ENCODE measurements at regions not wholly inside any gene's neighbourhood (a gene's known extent, or its start where the extent isn't known, plus 50 kb on each side); places are given as distances from the start of the nearest gene placed in this dataset.
"Not testable (repeated sequence)": the region's sequence is repeated elsewhere in the genome, so short reads cannot be mapped to it uniquely, and the experiment has no call there.

DNA sequence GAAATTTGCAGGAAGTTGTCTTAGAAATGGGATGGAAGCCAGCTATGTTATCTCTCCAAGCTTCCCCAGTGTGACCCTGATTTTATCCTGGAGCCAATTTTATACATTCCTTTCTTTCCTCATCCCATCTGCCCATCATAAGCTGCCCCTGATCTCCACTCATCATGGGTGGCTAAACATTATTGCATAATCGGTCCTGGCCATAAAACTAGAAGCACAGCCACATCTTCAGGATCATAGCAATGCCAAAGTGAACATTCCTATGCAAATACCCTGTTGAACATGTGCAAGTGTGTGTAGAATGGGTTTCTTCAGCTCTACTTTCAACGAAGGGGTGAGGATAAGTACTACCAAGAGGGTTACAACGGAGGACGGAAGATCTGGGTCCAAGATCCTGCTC lies 50.6 kb upstream of the COG2 start:
- no peak for DNase-seq (ENCODE audit: extremely low read depth, low read depth)

DNA sequence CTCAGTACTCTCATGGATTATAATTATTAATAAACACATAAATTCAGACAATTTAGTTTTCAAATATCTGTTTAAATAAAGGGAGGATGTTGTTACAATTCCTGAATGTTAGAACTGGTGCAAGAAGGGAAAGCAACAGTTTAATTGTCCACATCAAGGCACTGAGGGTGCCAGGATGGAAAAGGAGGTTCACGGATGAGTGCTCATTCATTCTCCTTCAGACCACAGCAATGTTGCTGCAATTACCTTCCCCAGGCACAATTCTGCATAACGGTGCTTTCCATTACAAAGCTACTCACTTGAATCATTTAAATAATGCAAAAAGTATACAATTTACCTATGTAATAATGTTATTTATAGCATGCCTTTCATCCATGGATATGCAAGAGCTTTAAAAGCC lies 52.3 kb upstream of the COG2 start:
- no peak for DNase-seq (ENCODE audit: extremely low read depth, low read depth)

DNA sequence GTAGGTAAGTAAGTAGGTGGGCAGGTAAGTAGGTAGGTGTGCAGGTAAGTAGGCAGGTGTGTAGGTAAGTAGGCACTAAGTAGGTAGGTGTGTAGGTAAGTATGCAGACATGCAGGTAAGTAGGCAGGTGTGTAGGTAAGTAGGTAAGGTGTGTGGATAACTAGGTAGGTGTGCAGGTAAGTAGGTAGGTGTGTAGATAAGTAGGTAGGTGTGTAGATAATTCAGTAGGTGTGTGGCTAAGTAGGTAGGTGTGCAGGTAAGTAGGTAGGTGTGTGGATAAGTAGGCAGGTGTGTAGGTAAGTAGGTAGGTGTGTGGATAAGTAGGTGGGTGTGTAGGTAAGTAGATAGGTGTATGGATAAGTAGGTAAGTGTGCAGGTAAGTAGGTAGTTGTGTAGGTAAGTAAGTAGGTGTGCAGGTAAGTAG lies 53.9 kb upstream of the COG2 start:
- no peak for DNase-seq (ENCODE audit: extremely low read depth, low read depth)

DNA sequence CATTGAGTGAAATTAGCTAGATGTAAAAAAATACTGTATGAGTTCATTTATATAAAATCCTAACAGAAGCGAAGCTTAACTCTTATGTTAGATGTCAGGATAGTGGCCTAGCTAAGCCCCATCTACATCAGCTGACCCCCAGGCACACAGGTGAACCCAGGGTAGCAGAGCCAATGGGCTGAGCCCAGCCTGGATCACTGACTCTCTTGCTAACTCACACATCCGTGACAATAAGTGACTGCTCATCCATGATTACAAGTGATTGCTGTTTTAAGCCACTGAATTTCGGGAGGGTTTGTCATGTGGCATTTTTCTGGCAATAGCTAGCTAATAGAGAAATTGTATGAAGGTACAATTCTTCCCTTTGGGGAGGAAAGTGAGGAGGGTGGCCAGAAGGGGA lies 55.2 kb upstream of the COG2 start:
- no peak for DNase-seq (ENCODE audit: extremely low read depth, low read depth)

DNA sequence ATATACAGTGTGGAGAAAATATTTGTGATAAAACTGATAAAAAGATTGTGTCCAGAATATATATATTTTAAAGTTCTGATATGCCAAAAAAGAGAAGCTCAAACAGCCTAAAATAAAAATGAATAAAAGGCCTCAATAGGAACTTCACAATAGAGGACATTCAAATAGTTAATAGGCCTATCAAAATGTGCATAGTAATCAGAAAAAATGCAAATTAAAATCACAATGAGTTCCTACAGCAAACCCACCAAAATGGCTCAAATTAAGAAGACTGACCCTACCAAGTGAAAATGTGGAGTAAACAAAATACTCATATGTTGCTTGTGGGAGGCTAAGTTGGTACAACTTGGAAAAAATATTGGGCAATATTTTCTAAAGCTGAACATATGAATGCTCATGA lies 57.6 kb upstream of the COG2 start:
- no peak for DNase-seq (ENCODE audit: extremely low read depth, low read depth)

DNA sequence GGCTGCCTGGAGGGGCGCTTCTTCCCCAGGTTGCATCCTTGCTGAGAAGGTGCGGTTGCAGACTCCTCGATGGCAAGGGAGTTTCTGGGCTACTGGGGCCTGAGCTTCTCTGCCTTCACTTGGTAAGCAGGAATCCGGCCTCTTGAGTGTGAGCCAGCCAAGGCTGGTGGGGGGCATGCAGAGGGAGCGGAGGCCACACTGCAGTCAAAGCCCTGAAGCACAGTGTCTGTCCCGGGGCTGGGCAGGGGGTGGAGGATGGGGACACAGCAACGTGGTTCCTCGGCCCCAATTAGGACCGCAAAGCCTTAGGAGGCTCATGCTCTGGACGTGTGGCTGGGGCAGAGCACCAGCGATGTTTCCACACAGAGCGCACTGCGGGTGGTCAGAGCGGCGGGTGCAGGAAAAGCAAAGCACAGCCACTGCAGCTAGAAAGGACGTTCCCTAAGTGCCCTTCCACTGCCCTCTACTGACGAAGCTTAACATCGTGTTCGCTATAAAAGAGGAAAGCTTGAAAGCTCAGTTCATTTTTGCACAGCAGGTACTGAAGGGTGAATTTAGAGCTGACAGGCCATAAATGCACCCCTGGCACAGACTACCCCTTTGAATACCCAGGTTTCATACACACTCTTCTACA lies 60.7 kb upstream of the COG2 start:
- peak; percentile 11 for DNase-seq (ENCODE audit: extremely low read depth, low read depth)

DNA sequence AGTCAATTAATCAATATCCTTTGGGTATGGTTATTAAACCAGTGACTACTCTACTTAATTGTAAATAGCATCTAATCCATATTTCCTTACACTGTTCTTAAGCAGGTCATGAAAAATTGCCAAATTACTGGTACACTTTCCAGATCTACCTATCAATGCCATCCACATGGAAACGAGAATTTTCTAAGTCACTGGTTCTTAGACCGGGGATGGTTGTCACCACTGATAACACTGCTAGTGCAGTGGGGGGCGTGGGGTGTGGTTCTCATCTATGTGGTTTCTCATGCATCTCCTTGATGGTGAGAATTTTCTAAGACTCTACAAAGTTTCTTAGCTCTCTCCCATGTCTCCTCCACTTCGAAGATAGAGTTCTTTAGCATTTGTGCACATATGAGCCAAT lies 63.7 kb upstream of the COG2 start:
- no peak for DNase-seq (ENCODE audit: extremely low read depth, low read depth)

DNA sequence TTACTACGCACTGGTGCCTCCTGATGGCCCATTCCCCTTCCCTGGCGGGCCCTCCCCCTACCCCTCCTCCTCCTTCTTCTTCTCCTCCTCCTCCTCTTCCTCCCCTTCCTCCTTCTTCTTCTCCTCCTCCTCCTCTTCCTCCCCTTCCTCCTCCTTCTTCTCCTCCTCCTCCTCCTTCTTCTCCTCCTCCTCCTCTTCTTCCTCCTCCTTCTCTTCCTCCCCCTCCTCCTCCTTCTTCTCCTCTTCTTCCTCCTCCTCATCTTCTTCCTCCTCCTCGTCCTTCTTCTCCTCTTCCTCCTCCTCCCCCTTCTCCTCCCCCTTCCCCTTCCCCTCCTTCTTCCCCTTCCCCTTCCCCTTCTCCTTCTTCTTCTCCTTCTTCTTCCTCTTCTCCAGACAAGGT lies 64.7 kb upstream of the COG2 start:
- no peak for DNase-seq (ENCODE audit: extremely low read depth, low read depth)

DNA sequence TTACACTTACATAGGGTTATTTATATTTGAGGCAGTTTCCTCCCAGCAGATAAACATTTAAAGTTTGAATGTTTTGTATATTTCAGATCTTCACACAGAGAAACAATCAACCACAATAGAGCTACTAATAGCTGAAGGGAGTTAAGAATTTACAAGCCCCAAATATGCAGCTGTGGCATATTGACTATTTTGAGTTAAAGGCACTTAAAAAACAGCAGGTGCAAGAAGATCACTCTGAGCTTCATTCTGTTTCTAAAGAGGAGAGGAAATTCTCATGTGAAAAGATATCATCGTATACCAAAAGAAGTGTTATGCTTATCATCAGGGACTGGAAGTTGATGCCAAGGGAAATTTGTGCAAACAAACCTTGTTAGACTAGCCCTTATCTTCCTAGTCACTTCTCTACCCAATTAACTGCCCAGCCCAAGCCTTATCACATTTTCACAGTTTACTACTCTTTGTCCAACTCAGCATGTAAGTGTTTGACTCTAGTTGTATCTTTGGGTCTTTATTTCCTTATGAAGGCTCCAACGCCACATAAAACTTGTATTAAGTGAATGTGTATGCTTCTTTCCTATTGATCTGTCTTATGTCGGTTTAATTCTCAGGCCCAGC lies 66.3 kb upstream of the COG2 start:
- DNase-seq (ENCODE audit: extremely low read depth, low read depth), result no peak

DNA sequence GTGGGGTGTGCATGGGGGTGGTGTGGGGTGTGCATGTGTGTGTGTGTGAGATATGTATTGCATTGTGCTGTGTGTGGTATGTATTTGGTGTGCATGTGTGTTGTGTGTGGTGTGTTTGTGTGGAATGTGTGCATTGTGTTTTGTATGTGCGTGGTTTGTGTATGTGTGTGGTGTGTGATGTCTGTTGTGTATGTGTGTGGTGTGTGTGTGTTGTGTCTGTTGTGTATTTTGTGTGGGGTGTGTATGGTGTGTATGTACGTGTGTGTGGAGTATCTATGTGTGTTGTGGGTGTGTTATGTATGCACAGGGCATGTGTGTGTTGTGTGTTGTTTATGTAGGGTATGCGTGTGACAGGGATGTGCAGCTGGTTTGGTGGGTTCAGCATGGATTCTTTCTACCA lies 67.8 kb upstream of the COG2 start:
- DNase-seq (ENCODE audit: extremely low read depth, low read depth), result no peak

DNA sequence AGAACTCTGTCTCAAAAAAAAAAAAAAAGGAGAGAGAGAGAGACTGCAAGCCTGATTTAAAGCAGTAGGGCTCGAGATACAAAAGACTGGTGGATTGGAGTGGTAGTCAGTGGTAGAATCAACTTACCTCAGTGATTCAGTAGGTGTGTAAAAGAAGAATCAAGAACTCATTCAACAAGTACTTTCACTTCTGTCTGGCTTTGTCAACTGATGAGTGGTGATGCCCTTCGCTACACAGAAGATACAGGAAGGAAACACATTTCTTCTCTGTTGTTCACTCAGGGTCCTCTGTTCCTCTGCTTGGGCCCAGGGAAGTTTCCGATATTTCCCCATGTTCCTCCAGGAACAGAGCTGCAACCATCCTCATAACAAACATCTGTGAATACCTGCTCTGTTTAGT lies 68.6 kb upstream of the COG2 start:
- DNase-seq (ENCODE audit: extremely low read depth, low read depth), result no peak

DNA sequence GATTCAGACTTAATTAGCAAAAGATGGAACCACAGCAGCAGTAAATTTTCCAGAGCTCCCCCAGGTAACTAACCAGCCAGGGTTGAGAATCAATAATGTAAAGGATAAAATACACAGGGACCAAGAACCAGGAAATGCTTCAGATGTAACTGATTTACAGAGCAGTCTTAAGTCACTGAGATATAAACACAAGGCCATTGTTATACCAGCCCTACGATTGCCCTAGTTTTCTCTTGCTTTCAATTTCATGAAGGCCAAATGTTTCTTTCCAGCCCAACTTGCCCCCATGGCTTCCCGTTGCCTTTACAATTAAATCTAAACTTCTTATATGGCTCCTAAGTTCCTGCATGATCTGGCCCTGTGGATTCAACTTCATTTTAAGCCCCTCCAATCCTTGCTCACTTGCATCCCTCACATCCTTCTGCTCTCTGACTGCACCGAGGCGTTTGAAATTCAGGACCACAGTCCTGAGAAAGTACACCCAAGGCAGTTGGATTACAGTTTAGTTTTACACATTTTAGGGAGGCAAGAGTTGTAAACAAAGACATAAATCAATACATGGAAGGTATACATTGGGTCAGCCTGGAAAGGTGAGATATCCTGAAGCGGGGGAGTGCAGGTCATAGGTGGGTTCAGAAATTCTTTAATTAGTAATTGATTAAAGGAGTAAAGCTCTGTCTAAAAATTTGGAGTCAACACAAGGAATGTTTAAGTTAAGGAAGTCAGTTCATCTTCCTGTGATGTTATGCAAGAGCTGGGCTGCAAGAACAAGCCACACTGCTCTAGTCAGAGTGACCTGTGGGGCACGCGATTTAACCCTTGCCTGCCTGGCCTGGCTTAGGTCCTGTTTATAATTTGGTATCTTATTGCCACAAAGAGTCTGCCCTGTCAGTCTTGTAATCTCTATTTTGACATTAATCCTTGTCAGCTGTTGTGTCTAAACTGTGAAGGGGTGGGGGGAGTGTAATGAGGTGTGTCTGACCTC lies 69.9 kb upstream of the COG2 start:
- DNase-seq (ENCODE audit: extremely low read depth, low read depth), result no peak

DNA sequence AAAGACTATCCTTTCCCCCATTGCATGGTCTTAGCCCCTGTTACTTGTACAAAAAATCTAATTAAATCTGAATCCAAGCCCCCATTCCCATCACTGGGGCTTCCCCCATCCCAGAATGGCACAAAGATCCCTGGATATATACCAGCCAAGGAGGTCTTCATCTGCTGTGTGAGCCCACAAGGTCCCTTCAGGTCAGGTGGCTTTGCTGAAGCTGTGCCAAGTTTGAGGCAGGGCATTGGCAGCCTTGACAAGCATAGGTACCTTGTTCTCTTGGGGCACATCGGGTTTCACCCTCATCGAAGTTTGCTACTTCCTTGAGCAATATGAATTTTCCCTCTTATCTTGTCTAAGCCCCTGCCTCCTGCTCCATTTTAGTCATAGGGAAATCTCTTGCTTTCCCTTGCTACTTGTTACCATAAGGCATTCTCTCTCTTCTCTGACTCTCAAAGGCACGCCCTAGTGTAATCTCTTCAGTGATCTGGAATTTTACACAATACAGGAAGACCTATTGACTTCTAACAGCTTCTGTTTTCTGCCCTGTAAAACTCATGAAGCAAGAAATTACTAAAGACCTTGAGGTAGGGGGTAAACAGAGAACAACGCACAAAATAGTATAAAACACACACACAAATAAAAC lies 71.4 kb upstream of the COG2 start:
- DNase-seq (ENCODE audit: extremely low read depth, low read depth), result no peak

DNA sequence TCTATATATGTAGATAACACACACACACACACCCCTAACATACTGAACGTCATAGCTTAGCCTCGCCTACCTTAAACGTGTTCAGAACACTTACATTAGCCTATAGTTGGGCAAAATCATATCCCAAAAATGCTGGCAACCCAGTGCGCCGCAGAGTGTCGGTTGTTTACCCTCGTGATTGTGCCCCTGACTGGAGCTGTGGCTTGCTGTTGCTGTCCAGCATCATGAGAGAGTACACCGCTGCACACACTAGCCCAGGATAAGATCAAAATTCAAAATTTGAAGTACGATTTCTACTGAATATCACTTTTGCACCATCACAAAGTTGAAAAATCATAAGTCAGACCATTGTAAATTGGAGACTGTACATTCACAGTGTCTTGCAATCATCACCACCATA lies 73.1 kb upstream of the COG2 start:
- no peak for DNase-seq (ENCODE audit: extremely low read depth, low read depth)

DNA sequence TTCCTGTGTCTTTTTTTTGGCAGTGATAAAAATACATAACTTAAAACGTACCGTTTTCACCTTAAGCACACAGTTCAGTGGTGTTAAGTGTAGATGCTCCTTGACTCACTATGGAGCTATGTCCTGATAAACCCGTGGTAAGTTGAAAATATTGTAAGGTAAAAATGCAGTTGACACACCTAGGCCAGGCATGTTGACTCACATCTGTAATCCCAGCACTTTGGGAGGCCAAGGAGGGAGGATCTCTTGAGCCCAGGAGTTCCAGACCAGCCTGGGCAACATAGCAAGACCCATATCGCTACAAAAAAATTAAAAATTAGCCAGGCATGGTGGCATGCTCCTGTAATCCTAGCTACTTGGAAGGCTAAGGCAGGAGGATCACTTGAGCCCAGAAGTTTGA lies 73.6 kb upstream of the COG2 start:
- DNase-seq (ENCODE audit: extremely low read depth, low read depth), result no peak

DNA sequence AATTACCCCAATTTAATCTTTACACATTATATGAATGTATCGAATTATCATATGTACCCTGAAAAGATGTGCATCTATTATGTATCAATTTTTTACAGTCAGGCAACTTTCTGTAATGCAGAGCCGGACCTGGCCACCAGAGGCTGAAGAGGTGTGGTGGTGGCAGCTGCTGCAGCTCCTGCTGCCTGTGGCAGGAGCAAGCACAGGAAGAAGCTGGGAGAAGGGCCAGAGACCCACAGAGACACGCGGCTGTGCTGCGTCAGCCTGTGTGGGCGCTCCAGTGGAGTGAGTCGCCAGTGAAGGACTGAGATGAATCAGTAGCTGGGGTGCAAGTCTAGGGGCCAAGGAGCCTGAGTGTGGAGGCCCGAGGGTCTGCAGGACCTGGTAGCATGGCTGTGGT lies 74.3 kb upstream of the COG2 start:
- DNase-seq (ENCODE audit: extremely low read depth, low read depth), result no peak

DNA sequence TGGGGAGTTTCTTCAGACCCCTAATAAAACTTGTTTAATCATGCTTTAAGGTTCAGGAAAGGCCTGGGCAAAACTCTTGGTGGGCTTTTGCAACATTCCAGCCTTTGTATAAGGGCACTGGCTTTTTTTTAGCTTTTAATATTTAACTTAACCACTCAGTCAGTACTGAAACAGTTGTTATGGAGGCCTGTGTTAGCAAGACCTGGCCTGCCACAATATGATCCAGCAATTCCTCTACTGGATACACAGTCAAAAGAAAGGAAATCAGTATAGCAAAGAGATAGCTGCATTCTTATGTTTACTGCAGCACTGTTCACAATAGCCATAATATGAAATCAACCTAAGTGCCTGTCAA lies 75.1 kb upstream of the COG2 start:
- DNase-seq (ENCODE audit: extremely low read depth, low read depth), result no peak

DNA sequence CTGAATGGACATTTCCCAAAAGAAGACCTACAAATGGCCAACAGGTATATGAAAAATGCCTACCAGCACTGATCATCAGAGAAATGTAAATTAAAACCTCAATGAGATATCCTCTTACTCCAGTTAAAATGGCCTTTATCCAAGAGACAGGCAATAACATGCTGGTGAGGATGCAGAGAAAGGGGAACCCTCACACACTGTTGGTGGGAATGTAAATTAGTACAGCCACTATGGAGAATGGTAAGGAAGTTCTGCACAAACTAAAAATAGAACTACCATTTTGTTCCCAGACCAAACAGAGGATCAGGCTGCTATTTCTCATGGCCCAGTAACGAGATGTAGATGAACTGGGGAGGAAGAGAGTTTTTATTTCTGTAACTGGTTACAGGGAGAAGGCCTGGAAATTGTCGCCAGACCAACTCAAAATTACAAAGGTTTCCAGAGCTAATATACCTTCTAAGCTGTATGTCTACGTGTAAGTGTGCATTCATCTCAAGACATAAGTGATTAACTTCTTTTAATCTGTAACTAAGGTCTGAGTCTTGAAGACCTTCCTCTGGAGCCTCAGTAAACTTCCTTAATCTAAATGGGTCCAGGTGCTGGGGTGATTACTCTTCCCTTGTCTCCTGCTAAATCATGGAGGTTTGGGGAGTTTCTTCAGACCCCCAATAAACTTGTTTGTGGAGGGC lies 75.6 kb upstream of the COG2 start:
- not testable (repeated sequence) for DNase-seq (ENCODE audit: extremely low read depth, low read depth)

DNA sequence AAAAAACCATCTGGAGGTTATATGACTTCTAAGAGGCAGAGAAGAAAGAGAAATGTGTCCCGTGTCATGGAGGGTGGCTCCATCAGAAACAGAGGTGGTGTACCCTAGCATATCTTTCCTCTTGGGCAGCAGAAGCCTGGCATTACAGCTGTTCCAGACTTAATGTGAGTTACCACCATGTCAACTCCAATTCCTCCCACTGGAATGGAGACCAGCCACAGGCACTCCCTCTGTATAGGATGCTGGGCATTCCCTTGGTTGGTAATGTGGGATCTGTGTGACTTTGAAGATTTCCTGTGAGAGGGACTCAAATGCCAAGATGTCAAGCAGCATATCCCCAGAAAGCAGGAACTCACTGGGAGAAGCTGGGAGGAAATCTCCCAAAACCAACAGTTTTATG lies 77.1 kb upstream of the COG2 start:
- DNase-seq (ENCODE audit: extremely low read depth, low read depth), result no peak

DNA sequence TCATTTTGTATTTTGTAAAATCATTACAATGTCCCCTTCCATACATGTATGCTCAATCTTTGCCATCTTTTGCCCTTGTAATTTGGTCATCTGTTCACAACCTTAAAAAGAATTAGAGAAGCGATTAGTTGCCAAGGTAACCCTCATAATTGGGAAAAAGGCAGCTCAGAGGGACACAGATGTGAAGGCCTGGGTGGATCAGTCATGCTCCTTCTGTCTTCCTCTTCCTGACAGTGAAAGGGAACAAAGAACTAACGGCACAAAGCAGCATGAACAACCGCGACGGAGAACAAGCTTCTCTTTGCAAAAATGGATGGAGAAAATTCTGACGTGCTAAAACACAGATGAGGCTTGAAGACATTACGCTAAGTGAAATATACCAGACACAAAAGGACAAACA lies 78.7 kb upstream of the COG2 start:
- DNase-seq (ENCODE audit: extremely low read depth, low read depth), result no peak

DNA sequence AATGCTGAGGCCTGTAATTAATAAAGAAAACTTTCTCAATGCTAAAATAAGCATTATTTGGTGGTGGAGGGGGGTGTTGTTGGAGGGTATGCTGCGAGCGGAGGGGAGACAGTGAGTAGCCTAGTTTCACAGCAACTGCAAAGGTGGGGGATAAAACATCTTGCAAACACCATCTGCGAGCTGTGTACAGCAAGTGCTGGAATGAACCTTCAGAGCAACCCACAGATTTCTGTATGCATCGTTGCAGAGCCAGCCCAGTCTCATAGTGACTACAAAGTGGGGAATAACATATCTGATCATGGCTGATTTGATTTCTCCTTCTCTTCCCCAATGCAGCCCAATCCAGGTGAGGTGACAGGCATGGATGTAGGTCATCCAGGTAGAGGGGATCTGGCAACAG lies 80.7 kb upstream of the COG2 start:
- DNase-seq (ENCODE audit: extremely low read depth, low read depth), result no peak
